ENCODE measurements at regions not wholly inside any gene's neighbourhood (a gene's known extent, or its start where the extent isn't known, plus 50 kb on each side); places are given as distances from the start of the nearest gene placed in this dataset.
"Not testable (repeated sequence)": the region's sequence is repeated elsewhere in the genome, so short reads cannot be mapped to it uniquely, and the experiment has no call there.

DNA sequence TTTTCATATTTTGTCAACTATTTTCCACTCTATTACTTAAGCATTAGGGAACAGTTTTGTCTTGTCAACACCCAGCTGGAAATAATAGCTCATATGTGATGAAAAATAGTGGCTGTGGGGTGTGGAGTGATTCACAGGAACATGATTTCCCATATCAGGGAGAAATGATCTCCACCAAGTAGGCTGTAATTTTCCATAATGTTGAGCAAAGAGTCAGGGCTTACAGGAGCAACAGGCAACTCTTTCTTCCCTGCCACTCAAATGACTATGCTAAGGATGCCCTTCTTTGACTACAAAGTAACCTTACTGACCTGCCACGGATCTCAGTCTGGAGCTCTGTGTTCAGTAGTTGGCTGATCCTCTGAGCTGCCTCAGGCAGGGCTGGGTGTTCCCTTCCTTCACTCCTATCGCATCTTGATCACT lies 90.0 kb upstream of the GATB start:
- no peak for DNase-seq (ENCODE audit: low read depth in 2 of 2)

DNA sequence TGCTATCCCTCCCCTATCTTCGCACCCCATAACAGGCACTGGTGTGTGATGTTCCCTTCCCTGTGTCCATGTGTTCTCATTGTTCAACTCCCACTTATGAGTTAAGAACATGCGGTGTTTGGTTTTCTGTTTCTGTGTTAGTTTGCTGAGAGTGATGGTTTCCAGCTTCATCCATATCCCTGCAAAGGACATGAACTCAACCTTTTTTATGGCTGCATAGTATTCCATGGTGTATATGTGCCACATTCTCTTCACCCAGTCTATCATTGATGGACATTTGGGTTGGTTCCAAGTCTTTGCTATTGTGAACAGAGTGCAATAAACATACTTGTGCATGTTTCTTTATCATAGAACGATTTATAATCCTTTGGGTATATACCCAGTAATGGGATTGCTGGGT lies 84.7 kb upstream of the GATB start:
- DNase-seq (ENCODE audit: low read depth in 2 of 2): not testable (repeated sequence)

DNA sequence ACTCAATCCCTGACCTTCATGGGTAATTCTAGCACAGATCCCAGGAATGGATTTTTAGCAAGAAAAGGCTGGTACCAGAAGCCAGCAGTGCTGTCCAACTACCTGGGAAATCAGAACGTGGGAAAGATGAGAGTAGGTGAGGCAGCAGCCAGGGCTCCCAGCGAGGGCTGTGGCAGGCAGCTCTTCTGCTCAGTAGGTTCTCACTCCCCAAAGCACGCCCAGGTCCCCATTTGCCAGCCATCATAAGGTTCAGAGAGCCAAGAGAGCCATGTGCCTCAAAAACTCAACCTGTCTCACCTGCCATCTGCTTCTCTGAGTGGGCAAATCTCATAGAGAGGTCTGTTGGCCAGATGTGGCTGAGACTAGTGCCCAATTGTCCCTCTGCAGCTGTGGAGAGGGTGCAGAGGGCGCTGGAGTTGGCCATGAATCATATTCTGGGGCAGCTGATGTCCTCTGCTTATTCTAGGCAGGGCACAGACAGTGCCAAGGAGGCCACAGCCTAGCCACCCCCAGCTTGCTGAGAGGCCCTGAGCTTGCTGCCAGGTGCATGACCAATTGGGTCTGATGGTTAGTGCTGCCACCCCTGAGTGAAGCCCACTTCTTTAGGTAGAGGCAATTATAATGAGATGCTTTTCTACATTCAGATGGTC lies 81.7 kb upstream of the GATB start:
- no peak for DNase-seq (ENCODE audit: low read depth in 2 of 2)

DNA sequence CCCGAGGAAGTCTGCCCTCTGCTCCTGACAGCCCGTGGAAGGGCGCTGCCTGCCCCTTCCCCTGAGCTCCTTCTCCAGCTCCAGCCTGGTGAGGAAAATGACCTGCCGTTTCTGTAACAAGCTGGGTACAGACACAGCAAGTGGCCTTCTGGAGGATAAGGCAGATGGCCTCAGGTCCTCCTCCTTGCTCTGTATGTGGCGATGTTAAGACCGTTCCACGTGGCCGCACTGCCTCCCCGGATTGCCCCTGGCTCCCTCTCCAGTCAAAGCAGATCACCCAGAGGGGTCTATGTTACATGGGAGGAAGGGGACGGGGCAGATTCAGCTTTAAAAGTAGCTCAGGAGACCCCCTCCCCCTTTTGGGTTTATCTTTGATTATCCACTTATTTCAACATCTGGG lies 80.3 kb upstream of the GATB start:
- no peak for DNase-seq (ENCODE audit: low read depth in 2 of 2)

DNA sequence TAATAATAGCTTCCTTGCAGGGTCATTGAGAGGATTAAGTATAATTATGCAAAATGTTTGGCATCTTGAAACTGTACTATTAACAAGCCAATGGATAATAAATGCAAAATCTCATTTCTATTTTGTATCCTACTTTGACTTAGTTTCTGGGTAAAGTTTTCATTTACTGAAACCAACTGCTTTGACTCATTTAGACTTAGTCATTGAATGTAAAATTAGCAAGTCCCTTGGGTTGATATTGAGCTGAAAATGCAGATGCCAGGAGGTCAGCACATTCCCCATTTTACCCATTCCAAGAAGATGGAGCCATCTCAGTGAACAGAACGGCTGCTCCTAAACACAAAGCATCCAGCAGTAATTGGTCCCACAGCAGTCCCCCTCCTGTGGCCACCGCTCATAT lies 74.7 kb upstream of the GATB start:
- DNase-seq (ENCODE audit: low read depth in 2 of 2): no peak

DNA sequence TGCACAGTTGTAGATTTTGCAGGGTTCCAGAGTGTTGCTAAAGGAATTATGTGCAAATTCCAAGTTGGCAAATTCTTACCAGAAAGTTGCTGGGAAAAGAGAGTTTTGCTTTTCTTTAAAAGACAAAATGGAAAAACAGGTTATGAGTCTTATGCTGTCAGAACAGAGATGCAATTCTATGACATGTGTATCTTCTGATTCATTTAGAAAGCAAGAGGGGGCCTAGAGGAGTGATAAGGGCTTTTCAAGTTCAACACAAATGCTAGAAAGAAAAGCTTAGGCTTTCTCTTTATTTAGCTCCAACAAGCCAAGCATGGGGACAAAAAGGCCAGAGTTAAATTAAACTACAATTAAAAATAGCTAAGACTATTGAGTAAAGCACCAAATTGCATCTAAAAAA lies 72.4 kb upstream of the GATB start:
- no peak for DNase-seq (ENCODE audit: low read depth in 2 of 2)

DNA sequence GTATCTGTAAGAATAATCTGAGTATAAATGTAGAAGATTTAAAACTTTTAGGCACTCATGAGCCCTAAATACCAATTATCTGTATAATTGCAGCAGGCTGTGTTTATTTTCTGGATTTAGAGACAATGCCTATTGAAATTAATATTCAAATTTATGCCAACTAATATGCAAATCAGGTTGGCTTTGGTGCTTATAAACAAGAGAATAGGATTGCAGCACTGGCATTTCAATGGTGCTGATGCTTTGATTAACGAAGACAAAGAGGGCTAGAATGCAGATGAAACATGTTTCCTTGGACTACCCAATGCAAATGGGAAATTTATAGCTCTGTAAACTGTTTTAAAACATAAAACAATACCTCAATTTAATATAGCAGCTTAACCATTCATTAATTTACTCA lies 70.7 kb upstream of the GATB start:
- no peak for DNase-seq (ENCODE audit: low read depth in 2 of 2)

DNA sequence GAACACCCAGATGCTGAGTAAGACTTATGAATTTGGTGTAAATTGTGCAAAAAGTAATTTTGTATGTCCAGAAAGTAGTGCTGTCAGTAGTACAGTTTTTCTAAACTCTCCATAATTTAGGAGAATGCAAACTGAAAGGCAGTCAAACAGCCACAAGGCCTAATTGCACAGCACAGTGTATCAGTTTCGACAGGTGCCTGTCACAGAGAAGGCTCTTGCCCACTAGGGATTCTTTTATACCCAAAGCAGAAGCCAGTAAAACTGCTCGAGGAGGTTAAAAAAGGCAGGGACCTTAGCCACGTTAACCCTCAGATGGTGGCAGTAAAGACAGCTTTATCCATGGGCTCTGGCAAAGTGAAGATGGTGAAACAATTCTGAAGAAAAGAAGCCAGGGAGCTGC lies 69.4 kb upstream of the GATB start:
- no peak for DNase-seq (ENCODE audit: low read depth in 2 of 2)

DNA sequence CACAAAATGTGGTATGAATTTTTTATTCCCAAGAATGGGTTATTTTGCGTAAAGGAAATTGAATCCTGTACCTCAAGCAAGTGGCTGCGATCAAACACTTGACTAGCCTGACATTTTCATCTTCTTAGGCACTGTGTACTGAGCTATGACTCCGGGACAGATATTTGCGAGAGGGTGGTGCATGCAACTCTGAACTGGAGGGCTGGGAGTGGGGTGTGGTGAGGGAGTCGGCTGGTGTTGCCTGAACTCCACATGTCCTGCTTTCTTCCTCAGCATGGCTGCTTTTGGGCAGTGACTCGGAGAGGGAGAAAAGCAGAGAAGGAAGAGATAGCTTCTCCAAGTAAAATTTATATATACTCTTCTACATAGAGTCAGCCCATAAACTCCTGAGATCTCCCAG lies 68.5 kb upstream of the GATB start:
- DNase-seq (ENCODE audit: low read depth in 2 of 2): no peak

DNA sequence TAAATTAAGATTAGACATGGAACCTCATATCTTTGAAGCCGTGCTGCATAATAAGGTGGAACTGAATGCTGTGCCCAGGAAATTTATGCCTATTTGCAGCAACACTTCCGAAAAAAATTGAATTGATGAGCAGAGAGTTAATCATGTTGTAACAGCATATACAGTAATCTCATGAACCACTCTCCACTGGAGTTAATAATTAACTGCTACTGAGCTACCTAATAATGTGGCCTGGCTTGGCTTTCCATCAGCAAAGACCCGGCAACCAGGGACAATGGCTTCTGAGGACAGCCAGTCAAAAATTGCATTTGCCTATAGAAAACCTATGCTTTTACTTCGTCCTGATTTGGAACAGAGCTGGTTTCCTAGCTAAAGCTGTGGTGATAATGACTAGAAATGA lies 63.8 kb upstream of the GATB start:
- no peak for DNase-seq (ENCODE audit: low read depth in 2 of 2)

DNA sequence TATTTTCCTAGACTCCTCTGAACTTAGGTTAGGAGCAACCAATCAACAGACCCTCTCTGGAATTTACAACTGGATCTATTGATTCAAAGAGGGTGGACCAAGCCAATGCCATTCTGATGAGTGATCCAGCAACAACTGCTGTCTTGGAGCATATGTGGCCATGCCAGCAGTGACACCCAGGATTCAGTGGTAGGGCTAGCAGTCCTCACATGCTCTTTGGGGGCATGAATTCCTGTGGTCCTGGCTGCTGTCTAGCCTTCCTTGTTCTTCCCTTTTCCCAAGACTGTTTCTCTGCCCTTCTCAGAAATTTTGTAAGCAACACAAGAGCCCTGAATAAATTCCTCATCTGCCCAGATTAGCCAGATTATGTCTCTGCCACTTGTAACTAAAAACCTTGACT lies 61.5 kb upstream of the GATB start:
- DNase-seq (ENCODE audit: low read depth in 2 of 2): no peak

DNA sequence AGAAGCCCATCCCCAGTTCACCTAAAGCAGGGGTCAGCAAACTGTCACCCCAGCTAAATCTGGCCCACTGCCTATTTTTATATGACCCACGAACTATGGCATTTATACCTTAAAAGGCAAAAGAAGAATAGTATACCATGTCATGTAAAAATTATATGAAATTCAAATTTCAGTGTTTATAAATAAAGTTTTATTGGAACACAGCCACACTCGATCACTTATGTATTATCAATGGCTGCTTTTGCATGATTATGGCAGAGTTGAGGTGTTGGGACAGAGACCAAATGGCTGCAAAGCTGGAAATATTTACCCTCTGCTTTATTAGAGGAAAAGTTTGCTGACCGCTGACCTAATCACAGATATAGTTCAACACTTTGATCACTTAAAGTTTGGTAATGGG lies 59.2 kb upstream of the GATB start:
- no peak for DNase-seq (ENCODE audit: low read depth in 2 of 2)

DNA sequence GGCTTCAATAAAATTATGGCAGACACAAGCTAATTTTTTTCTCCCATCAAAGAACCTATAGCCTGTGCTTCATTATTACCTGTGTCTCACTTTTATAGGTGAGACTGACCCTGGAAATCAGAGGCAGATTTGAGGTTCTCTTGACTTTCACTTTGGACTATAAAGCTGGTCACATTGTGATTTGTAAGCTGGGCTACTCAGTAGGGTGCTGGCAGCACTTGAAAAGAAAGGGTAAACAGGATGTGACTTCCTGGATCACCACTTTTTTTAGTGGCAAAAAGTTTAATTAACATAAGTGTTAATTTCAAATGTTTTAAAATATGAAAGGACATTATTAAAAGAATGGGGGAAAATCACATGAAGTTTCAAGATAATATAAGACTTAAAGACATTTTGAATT lies 50.6 kb upstream of the GATB start:
- DNase-seq (ENCODE audit: low read depth in 2 of 2): no peak
